GM19467 (cell line): ENCODE measurements at regions not wholly inside any gene's neighbourhood (a gene's known extent, or its start where the extent isn't known, plus 50 kb on each side); places are given as distances from the start of the nearest gene placed in this dataset.

Experiments used
- ATAC-seq: cut with Tn5 transposase; IDR thresholded peaks from one replicate; pipeline ENCODE4 v1.9.1; 2021; ENCODE audit warnings: mild to moderate bottlenecking, moderate library complexity; ENCODE audit not compliant: unreplicated experiment

- no peak for ATAC-seq
Observed at GRCh38 chr6:147852772-147853171, 344.3 kb downstream of the SAMD5 start.

GRCh38 chr6:147853574-147853973 lies 345.1 kb downstream of the SAMD5 start:
- no peak for ATAC-seq

- ATAC-seq = no peak
Observed at GRCh38 chr6:147855803-147856482, 347.5 kb downstream of the SAMD5 start.

GRCh38 chr6:147856687-147857086 lies 348.2 kb downstream of the SAMD5 start:
- ATAC-seq = no peak

- ATAC-seq = no peak
Observed at GRCh38 chr6:147858421-147858820, 349.9 kb downstream of the SAMD5 start.

GRCh38 chr6:147859071-147859470 lies 350.6 kb downstream of the SAMD5 start:
- ATAC-seq = no peak

GRCh38 chr6:147861696-147862095 lies 353.2 kb downstream of the SAMD5 start:
- ATAC-seq = no peak

GRCh38 chr6:147867433-147868226 lies 359.1 kb downstream of the SAMD5 start:
- no peak for ATAC-seq

- no peak for ATAC-seq
Observed at GRCh38 chr6:147868427-147869190, 360.1 kb downstream of the SAMD5 start.

GRCh38 chr6:147869201-147869600 lies 360.7 kb downstream of the SAMD5 start:
- no peak for ATAC-seq

GRCh38 chr6:147869869-147870268 lies 361.4 kb downstream of the SAMD5 start:
- ATAC-seq = no peak

- no peak for ATAC-seq
Observed at GRCh38 chr6:147870506-147871110, 362.1 kb downstream of the SAMD5 start.

GRCh38 chr6:147872002-147872401 lies 363.5 kb downstream of the SAMD5 start:
- ATAC-seq = no peak

- no peak for ATAC-seq
Observed at GRCh38 chr6:147873816-147874215, 365.3 kb downstream of the SAMD5 start.

GRCh38 chr6:147874322-147874721 lies 365.8 kb downstream of the SAMD5 start:
- no peak for ATAC-seq

GRCh38 chr6:147879031-147879580 lies 370.6 kb downstream of the SAMD5 start:
- no peak for ATAC-seq

- no peak for ATAC-seq
Observed at GRCh38 chr6:147881432-147881831, 372.9 kb downstream of the SAMD5 start.

GRCh38 chr6:147888374-147888773 lies 379.9 kb downstream of the SAMD5 start:
- ATAC-seq = no peak

- ATAC-seq = no peak
Observed at GRCh38 chr6:147891671-147892070, 383.2 kb downstream of the SAMD5 start.

GRCh38 chr6:147892476-147892875 lies 384.0 kb downstream of the SAMD5 start:
- ATAC-seq = no peak

GRCh38 chr6:147895272-147895671 lies 386.8 kb downstream of the SAMD5 start:
- no peak for ATAC-seq
